8988T (cell line): ENCODE measurements at regions not wholly inside any gene's neighbourhood (a gene's known extent, or its start where the extent isn't known, plus 50 kb on each side); places are given as distances from the start of the nearest gene placed in this dataset.
"Not testable (repeated sequence)": the region's sequence is repeated elsewhere in the genome, so short reads cannot be mapped to it uniquely, and the experiment has no call there.

ENCODE experiments used
- DNase-seq: peaks from one replicate; pipeline ENCODE4 v3.0.0; 2011

DNA sequence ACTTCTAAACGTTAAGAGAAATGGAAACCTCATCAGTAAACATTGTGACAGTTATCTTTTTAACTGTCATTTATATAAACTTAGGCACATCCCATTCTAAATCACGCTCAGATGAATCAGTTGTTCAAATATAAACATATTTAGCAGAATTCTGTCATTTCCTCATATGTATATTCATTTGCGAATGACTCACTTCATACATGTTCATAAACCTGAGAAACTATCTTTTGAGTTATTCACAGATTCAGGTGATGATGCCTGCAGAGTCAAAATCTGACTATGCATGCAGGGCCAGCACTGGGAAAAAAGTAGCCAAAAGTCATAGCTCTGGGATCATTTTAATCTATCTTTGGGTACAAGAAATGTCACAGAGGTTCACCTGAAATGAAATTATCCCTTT is 153.8 kb upstream of the PKN2 start:
- DNase-seq, result no peak

- DNase-seq, result no peak
Observed at GRCh38 chr1:88537787-88538186, 146.3 kb upstream of the PKN2 start.

DNA sequence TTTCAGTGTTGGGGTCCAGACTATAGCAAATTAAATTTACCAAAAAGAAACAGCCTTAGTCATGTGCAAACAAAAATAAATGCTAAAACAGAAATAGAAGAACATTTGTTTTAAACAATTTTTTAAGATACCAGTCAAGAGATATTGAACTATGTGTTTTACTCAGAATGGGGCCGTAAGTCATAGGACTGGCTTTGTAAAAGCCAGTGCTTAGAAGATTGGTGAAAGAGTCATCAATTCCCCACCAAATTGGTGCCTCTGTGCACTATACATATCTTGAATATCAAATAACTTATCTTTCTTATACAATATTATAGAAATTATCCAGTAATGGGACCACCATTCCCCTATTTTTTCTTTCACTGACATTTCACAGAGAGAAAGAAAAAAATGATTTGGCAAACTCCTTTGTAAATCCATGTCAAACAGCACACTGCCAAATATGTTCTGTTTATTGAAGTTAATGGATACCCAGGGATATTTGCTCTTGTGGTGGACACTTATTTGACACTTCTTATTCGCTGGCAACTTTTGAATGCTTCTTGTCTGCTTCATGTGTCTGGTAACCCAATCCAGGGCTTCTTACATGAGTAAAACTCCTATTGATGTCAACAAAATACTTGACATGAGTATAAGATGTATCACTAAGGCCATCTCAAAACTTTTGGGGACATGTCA is 145.7 kb upstream of the PKN2 start:
- no peak for DNase-seq

- no peak for DNase-seq
Observed at GRCh38 chr1:88540255-88540654, 143.8 kb upstream of the PKN2 start.

GRCh38 chr1:88541596-88541995 is 142.5 kb upstream of the PKN2 start:
- DNase-seq, result no peak

GRCh38 chr1:88544195-88544594 is 139.9 kb upstream of the PKN2 start:
- DNase-seq, result no peak

DNA sequence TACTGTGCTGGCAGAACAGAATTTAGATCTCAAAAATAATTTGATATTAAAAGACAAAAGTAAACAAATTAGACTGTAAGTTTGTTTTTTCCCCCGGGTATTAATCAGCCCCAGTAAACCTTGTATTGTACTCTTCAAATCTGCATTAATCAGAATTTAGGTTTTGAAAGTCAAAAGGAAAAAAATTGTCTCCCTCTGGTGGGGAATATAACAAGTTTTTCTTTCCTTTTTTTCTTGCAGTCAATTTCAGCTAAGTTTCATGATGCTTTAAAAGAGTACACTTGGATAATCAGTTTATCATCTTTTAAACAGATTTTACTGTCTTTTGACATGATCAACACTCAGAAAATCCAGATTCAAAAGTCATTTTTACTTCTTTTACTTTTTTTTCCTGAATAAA is 134.5 kb upstream of the PKN2 start:
- no peak for DNase-seq

- no peak for DNase-seq
Observed at GRCh38 chr1:88552226-88552625, 131.8 kb upstream of the PKN2 start.

- DNase-seq, result no peak
Observed at GRCh38 chr1:88557014-88557413, 127.1 kb upstream of the PKN2 start.

- DNase-seq, result no peak
Observed at GRCh38 chr1:88560621-88561020, 123.5 kb upstream of the PKN2 start.

- no peak for DNase-seq
Observed at GRCh38 chr1:88562991-88563390, 121.1 kb upstream of the PKN2 start.

DNA sequence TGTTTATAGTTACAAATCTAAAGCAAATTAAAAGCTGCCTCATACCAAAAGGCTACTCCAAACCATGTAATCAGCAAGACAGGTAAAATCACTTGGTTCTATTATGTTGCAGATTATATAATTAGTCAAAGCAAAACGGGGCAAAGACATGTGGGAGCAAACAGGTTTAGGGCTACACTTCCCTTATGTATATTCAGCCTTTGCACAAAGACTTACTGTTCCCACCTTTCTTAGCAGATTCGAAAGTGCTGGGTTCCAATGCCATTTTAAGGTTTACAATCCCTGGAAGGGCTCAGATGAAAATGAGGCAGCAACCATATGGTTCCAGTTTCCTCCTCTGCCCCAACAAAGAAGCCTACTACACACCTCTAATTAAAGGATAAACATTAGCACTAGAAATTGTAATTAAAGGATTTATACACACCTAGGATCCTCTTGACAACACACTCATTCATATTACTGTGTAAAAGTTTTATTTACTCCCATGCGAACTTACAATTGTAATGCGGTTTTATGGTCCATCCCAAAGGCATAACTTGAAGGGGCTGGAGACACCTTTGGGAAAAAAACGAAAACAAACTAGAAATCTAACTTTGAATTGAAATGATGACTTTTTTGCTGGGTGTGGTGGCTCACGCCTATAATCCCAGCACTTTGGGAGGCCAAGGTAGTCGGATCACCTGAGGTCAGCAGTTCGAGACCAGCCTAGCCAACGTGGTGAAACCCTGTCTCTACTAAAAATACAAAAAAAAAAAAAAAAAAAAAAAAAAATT is 117.3 kb upstream of the PKN2 start:
- DNase-seq, result no peak

- no peak for DNase-seq
Observed at GRCh38 chr1:88571506-88571905, 112.6 kb upstream of the PKN2 start.

- DNase-seq, result no peak
Observed at GRCh38 chr1:88579598-88579997, 104.5 kb upstream of the PKN2 start.

GRCh38 chr1:88581703-88582102 is 102.4 kb upstream of the PKN2 start:
- no peak for DNase-seq

DNA sequence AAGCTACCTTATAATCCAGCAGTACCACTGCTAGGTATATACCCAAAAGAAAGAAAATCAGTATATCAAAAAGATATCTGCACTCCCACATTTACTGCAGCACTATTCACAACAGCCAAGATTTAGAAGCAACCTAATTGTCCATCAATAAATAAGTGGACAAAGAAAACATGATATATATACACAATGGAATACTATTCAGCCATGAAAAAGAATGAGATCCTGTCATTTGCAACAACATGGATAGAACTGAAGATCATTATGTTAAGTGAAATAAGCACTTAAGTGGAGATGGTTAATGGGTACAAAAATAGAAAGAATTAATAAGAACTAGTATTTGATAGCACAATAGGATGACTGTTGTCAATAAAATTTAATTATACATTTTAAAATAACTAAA is 90.7 kb upstream of the PKN2 start:
- DNase-seq, result no peak

- no peak for DNase-seq
Observed at GRCh38 chr1:88595355-88596002, 88.6 kb upstream of the PKN2 start.

DNA sequence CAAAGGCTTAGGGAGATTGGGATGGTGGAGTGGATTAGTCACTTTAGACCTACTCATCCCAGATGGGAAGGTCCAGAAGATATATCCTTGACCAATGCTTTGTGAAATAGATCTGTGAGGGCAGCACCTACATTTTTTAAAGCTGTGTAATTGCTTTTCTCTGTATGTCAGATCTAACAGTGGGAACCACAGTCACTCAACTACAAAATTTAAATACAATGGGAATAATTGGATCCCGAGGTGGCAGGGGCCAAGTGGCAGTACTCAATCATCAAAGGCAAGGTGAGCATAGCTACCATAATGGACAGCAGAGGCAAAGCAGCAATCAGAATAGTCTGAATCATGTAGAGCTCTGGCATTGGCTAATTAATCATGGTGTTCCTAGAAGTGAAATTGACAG is 86.1 kb upstream of the PKN2 start:
- DNase-seq, result not testable (repeated sequence)

DNA sequence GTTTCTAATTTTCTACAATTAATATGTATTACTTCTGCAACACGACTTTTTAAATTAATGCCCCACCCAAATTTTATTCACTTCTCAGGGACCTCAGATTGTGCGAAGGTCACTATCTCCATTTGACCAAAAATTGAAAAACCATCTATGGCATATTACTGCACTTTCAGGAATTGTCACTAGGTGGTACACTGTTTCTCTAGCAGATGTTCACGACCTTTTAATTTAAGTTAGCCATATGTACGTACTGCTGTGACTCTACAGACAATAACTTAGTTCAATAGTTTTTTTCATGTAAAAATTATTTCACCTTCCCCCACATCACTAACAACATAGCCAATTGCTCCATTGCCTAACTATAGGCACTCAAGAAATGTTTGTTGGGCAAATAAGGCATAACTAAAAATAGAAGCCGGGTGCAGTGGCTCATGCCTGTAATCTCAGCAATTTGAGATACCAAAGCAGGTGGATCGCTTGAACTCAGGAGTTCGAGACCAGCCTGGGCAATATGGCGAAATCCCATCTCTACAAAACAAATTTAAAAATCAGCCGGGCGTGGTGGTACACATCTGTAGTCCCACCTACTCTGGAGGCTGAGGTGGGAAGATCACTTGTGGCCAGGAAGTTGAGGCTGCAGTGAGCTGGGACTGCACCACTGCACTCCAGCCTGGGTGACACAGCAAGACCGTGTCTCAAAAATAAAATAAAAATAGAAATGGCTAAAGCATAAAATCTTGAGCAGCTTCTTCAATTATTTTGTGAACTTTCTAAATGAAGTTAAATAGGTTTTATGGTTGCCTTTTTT is 75.7 kb upstream of the PKN2 start:
- no peak for DNase-seq

- DNase-seq, result no peak
Observed at GRCh38 chr1:88609051-88609450, 75.0 kb upstream of the PKN2 start.

DNA sequence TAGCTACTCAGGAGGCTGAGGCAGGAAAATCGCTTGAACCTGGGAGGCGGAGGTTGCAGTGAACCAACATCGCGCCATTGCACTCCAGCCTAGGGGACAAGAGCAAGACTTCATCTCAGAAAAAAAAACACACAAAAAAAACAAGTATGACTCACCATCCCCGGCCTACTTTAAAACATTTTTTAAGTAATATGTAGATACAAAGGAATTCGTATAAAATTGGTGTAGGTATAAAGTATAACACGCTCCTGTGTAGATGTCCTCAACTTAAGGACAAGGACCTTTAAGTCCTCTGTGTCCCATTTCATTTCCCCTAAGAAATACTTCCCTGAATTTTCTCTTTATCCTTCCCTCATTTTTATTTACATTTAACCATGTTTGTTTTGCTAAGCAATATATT is 73.4 kb upstream of the PKN2 start:
- no peak for DNase-seq

DNA sequence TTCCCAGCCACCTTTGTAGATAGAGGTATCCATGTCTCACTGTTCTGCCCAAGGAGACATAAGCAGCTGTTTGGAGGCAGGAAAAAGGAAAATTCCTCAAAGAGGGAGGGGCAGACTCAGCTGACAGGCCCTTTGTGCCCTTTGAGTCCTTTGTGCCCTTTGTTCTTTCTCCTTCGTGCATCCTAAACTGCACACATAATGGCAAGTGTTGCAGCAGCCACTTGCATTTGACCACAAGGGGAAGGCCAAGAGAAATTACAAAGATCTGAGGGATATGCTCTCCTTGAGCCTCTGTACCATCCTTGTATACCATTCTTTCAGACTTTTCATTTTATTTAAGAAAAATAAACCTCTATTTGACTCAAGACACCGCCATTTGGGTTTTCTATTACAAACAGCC is 71.8 kb upstream of the PKN2 start:
- no peak for DNase-seq

- no peak for DNase-seq
Observed at GRCh38 chr1:88612773-88613172, 71.3 kb upstream of the PKN2 start.
